Smooth muscle cell (in vitro differentiated cells): ENCODE measurements at regions not wholly inside any gene's neighbourhood (a gene's known extent, or its start where the extent isn't known, plus 50 kb on each side); places are given as distances from the start of the nearest gene placed in this dataset.

Source experiments
- DNase-seq: peaks from one replicate; lab custom pipeline; 2025; ENCODE audit not compliant: unreplicated experiment; lab: John Stamatoyannopoulos, UW
- H2AFZ ChIP-seq: fragments of 200-600 bp; sonication (generic); 2 replicates; pipeline ENCODE4 v1.6.0; 2016; ENCODE audit warnings: antibody characterized with exemption, low read depth, mild to moderate bottlenecking
- H3F3A ChIP-seq: fragments of 200-600 bp; sonication (generic); 2 replicates; pipeline ENCODE4 v1.6.0; 2017; ENCODE audit warnings: antibody characterized with exemption, low read depth
- H3K27ac ChIP-seq: fragments of 200-600 bp; sonication (generic); 2 replicates; pipeline ENCODE4 v1.5.1; 2016; ENCODE audit warnings: low read depth, mild to moderate bottlenecking
- H3K27me3 ChIP-seq: fragments of 200-600 bp; sonication (generic); 2 replicates; pipeline ENCODE4 v1.6.1; 2016; ENCODE audit warnings: low read depth, mild to moderate bottlenecking
- H3K36me3 ChIP-seq: fragments of 200-600 bp; sonication (generic); 2 replicates; pipeline ENCODE4 v1.5.1; 2016; ENCODE audit warnings: low read depth
- H3K4me1 ChIP-seq: fragments of 200-600 bp; sonication (generic); 2 replicates; pipeline ENCODE4 v1.5.1; 2016; ENCODE audit warnings: low read depth
- H3K4me2 ChIP-seq: fragments of 200-600 bp; sonication (generic); 2 replicates; pipeline ENCODE4 v1.6.0; 2016; ENCODE audit warnings: mild to moderate bottlenecking
- H3K4me3 ChIP-seq: fragments of 200-600 bp; sonication (generic); 2 replicates; pipeline ENCODE4 v1.5.1; 2016; ENCODE audit warnings: mild to moderate bottlenecking
- H3K79me2 ChIP-seq: fragments of 200-600 bp; sonication (generic); 2 replicates; pipeline ENCODE4 v1.6.0; 2016; ENCODE audit warnings: low read depth, mild to moderate bottlenecking
- H3K9ac ChIP-seq: fragments of 200-600 bp; sonication (generic); 2 replicates; pipeline ENCODE4 v1.6.0; 2016; ENCODE audit warnings: low read depth
- H3K9me3 ChIP-seq: fragments of 200-600 bp; sonication (generic); replicated peaks from 2 replicates; pipeline ENCODE4 v1.5.1; 2016; ENCODE audit warnings: low read depth
- H4K20me1 ChIP-seq: fragments of 200-600 bp; sonication (generic); 2 replicates; pipeline ENCODE4 v1.6.0; 2016; ENCODE audit warnings: low read depth
- CTCF ChIP-seq: fragments of 200-600 bp; sonication (generic); IDR thresholded peaks from 2 replicates; pipeline ENCODE4 v1.5.1; 2017; ENCODE audit warnings: borderline replicate concordance, mild to moderate bottlenecking, antibody characterized with exemption; ENCODE audit not compliant: insufficient read depth, poor library complexity, severe bottlenecking
- WGBS: methylation state at CpG from one replicate; pipeline ENCODE4 v1.1.7; 2016; ENCODE audit warnings: low lambda C conversion rate; 5-methylcytosine and 5-hydroxymethylcytosine counted together

- no peak overlapping the region for H3K4me3 ChIP-seq
- no peak overlapping the region for H3K9ac ChIP-seq
- TF ChIP-seq CTCF, result peak; percentile 83
- H4K20me1 ChIP-seq, result no peaks in the 10 kb centered on the region
- H3K27ac ChIP-seq, result no peak overlapping the region
- H3K36me3 ChIP-seq, result no peaks in the 10 kb centered on the region
- no peaks in the 10 kb centered on the region for H3F3A ChIP-seq
- WGBS, result 60% methylated on average over 2 of the region's 2 CpGs
- no peak overlapping the region for H3K4me2 ChIP-seq
- no peaks in the 10 kb centered on the region for H3K4me1 ChIP-seq
- DNase-seq, result no peak
- H2AFZ ChIP-seq, result peak overlapping the region; percentile 34
- no peaks in the 10 kb centered on the region for H3K9me3 ChIP-seq
- H3K27me3 ChIP-seq, result peaks cover 7% of the 10 kb centered on the region
- H3K79me2 ChIP-seq, result no peaks in the 10 kb centered on the region
These were observed 148.2 kb downstream of the CAAP1 start for GRCh38 chr9:26744191-26744965.

- Histone ChIP-seq H3F3A (no peaks in the 10 kb centered on the region), H3K27ac (no peak overlapping the region), H3K79me2 (no peaks in the 10 kb centered on the region), H3K4me2 (no peak overlapping the region), H3K9me3 (no peaks in the 10 kb centered on the region), H3K9ac (no peak overlapping the region), H4K20me1 (no peaks in the 10 kb centered on the region), H3K27me3 (peaks cover 7% of the 10 kb centered on the region), H3K4me1 (no peaks in the 10 kb centered on the region), H3K36me3 (no peaks in the 10 kb centered on the region), H3K4me3 (no peak overlapping the region), H2AFZ (no peak overlapping the region)
- TF ChIP-seq CTCF, result no peak
- DNase-seq, result no peak
- WGBS, result 20% methylated on average over 2 of the region's 2 CpGs
These were observed 149.7 kb downstream of the CAAP1 start for GRCh38 chr9:26742828-26743476.

GRCh38 chr9:26735160-26735559, 157.4 kb downstream of the CAAP1 start:
- no peak for DNase-seq
- Histone ChIP-seq H3K27me3 (no peaks in the 10 kb centered on the region), H3K4me3 (no peak overlapping the region), H4K20me1 (no peaks in the 10 kb centered on the region), H3K36me3 (no peaks in the 10 kb centered on the region), H3K79me2 (no peaks in the 10 kb centered on the region), H3K9ac (no peak overlapping the region), H3F3A (no peaks in the 10 kb centered on the region), H3K4me2 (no peak overlapping the region), H3K27ac (no peak overlapping the region), H3K9me3 (no peaks in the 10 kb centered on the region), H3K4me1 (no peaks in the 10 kb centered on the region), H2AFZ (no peak overlapping the region)
- TF ChIP-seq CTCF, result no peak
- WGBS, result 84% methylated on average over 4 of the region's 4 CpGs
